ENCODE measurements at regions not wholly inside any gene's neighbourhood (a gene's known extent, or its start where the extent isn't known, plus 50 kb on each side); places are given as distances from the start of the nearest gene placed in this dataset.

DNA sequence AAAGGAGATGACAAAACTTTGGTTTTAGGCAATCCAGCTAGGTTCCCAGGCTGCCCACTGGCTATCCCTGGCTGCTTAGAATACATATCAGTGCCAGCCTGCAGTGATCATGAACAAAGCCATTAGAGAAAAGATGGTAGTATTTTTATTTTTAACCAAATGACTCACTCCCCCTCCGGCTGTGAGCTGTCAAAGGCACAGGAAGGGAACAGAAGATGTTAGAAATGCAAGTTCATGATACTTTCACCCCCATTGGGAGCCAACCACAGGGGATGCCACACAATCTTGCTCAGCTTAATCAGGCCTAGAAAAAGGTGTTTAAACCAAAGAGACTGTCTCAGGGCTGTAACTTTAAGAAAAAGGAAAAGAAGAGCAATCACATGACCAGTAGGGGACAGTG lies 70.3 kb upstream of the ASTN2 start:
- TF ChIP-seq CTCF (conservative IDR thresholded peaks at IDR 0.05; ENCODE audit: low read depth in 2 of 2) (no peak), REST (IDR thresholded peaks at IDR 0.05; ENCODE audit: unreplicated experiment) (no peak), POLR2AphosphoS5 (IDR thresholded peaks at IDR 0.05; ENCODE audit: low read depth) (no peak), JUNB (IDR thresholded peaks at IDR 0.05; ENCODE audit: unreplicated experiment) (no peak), EZH2 (IDR thresholded peaks at IDR 0.05; ENCODE audit: low read depth, unreplicated experiment) (no peak), CREB1 (CRISPR knock-in tag; IDR thresholded peaks at IDR 0.05; ENCODE audit: low read depth) (no peak)
